NCI-H748 (cell line): ENCODE measurements at regions not wholly inside any gene's neighbourhood (a gene's known extent, or its start where the extent isn't known, plus 50 kb on each side); places are given as distances from the start of the nearest gene placed in this dataset.
"Not testable (repeated sequence)": the region's sequence is repeated elsewhere in the genome, so short reads cannot be mapped to it uniquely, and the experiment has no call there.

Experiments used
- DNase-seq: peaks from one replicate; lab custom pipeline; 2025; ENCODE audit not compliant: unreplicated experiment; lab: John Stamatoyannopoulos, UW

DNA sequence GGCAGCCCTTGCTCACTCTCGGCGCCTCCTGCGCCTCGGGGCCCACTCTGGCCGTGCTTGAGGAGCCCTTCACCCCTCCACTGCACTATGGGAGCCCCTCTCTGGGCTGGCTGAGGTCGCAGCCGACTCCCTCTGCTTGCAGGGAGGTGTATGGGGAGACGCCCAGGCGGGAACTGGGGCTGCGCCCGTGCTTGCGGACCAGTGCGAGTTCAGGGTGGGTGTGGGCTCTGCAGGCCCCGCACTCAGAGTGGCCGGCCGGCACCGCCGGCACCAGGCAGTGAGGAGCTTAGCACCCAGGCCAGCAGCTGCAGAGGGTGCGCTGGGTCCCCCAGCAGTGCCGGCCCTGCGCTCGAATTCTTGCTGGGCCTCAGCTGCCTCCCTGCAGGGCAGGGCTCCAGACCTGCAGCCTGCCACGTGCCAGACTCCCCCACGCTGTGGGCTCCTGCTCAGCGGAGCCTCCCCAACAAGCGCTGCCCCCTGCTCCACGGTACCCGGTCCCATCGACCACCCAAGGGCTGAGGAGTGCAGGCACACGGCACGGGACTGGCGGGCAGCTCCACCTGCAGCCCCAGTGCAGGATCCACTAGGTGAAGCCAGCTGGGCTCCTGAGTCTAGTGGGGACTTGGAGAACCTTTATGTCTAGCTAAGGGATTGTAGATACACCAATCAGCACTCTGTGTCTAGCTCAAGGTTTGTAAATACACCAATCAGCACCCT lies 54.0 kb upstream of the WWC2 start:
- not testable (repeated sequence) for DNase-seq

DNA sequence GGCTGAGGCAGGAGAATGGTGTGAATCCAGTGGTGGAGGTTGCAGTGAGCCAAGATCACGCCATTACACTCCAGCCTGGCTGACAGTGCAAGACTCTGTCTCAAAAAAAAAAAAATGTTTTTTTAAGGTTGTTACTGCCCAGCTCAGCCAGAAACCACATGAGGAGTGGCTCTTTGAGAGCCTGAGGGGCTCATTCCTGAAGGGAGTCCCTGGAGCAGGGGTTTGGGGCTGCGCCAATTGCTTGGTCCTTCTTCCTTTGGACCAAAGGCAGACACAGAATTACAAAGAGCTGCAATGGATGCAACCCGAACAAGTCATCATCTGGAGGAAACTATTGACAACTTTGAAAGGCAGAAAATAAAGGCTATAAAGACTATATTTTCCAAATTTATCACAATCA lies 60.6 kb upstream of the WWC2 start:
- DNase-seq = no peak

DNA sequence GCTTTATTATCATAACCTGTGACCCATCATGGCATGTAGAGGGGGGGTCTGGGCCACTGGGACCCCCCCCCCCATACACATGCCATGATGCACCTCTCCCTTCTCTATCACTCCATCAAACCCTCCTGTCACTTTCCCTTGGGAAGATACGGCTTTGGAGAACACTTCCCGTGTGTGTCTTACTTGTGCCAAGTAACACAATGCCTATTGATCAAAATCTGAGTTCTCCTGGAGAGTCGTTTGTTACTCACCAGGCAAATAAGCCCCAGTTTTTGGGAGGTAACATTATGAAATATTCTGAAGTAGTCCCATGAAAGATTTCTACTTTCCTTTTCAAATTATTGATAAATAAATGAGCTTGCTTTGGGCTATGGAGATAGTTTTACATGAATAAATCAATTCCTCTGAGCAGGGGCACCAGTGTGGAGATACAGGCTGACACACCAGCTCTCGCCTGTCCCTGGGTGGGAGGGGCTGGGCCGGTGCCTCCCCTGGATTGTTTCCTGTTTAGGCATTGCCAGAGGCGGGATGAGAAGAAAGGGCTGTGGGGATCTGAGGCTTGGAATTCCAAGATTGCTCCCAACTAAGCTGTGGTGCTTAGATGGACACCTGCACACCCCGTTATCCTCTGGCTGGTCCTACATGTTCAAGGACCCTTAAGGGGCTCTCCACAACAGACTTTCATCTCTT lies 63.2 kb upstream of the WWC2 start:
- DNase-seq = no peak

DNA sequence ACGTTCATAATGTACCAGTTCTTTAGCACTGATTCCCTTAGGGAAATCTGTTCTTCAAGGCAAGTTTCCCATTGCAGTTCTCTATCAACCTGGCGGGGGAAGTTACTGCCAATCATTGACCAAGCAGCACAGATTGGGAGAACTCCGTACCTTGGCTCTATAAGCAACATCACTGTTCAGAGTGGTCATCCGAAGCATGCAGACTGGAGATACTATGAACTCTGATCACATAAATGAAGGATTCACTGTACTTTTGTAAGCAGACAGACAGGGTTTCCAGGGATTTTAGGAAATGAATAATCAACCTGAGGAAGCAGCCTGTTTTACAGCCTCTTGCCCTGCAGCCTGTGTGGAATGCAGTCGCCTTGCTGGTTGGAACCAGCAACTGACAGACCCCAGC lies 63.8 kb upstream of the WWC2 start:
- no peak for DNase-seq

DNA sequence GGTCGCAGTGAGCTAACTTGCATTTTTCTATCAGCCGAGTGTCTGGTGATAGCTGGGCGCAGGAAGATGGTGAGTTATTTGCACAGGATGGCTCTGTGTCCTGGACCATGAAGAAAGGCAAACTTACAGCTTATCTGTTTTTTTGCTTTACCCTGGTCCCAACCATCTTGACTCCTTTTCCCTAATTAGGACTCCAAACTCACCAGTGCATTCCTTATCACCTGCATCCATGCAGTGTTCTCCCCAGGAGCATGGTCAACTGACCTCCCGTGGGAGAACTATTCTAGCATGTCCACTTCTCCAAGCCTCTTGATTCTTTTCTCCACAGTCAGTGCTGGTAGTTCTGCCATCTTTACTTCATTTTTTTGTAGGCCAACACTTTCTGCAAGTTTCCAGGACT lies 68.2 kb upstream of the WWC2 start:
- no peak for DNase-seq

DNA sequence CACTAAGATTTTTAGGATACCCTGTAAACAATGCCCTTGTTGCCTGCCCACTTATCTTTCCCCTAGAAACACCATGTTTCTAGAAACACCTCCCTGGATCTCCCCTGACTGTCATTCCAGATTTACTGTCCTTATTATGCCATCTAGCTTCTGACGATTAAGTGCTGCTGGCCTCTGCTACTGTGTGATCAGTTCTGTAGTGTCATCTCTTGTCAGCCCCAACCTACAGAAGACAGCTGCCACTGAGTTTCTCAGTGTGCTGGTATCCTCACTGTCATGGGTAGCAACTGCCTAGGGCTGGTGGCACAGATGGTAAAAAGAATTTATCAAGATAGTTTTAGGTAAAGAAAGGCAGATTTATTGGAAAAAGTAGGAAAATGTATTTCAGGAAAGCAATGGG lies 68.7 kb upstream of the WWC2 start:
- DNase-seq = no peak

DNA sequence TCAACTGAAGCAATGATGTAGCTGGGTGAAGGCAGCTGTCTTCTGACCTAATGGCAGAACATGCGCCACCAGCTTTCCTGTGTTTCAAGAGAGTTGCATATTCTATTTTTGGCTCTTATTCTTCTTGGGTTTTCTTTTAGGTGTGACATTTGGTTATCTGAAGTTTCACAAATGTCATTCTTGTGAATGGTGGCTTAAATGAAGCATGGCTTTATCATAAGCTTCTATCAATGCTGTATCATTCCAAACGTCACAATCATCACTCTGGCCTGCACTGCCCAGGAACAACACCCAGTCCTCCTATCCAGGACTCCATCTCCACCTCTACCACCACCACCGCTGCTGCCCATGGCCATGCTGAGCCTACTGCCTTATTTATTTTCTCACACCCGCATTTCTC lies 69.7 kb upstream of the WWC2 start:
- DNase-seq = no peak

DNA sequence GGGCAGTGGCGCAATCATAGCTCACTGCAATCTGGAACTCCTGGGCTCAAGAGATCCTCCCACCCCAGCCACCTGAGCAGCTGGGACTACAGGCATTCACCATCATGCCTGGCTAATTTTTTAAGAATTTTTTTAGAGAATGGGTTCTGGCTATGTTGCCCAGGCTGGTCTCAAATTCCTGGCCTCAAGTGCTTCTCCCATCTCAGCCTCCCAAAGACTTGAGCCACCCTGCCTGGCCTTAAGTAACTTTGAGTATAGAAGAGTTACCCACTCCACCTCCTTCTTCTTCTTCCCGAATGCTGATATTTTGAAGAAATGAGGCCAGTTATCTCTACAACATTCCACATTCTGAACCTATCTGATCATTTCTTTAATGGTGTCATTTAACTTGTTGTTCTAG lies 72.4 kb upstream of the WWC2 start:
- no peak for DNase-seq

DNA sequence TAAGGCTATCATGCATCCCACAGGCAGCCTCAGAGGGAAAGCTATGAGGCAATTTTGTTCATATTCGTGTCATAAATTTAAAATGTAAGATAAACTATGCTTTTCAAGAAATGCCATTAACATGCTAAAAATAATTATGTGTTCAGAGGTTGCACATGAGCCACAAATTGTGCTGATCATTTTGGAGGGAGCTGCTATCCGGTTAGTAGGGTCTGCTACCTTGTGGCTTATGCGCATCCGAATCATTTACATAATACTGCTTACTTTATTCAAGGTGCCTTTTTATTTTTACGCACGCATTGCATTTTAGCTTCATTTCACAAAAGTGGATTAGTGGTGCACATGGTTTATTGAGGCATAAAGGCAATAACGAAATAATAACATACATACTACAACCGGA lies 76.4 kb upstream of the WWC2 start:
- no peak for DNase-seq

DNA sequence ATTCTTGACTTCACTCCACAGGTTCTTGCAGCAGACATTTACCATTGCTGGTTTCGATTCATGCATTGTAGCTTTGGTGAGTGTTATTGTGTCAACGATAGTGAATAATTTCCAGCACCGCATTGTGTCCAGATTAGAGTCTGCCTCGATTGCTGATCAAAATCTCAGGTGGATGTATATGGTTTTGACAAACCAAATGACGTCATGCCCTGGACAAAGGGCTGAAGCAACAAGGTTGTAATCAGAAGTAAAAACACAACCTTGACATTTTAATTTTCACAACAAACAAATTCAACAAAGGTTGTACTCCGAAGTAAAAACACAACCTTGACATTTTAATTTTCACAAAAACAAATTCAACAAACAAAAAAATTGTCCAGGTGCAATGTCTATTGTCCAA lies 81.1 kb upstream of the WWC2 start:
- DNase-seq = peak; percentile 55

DNA sequence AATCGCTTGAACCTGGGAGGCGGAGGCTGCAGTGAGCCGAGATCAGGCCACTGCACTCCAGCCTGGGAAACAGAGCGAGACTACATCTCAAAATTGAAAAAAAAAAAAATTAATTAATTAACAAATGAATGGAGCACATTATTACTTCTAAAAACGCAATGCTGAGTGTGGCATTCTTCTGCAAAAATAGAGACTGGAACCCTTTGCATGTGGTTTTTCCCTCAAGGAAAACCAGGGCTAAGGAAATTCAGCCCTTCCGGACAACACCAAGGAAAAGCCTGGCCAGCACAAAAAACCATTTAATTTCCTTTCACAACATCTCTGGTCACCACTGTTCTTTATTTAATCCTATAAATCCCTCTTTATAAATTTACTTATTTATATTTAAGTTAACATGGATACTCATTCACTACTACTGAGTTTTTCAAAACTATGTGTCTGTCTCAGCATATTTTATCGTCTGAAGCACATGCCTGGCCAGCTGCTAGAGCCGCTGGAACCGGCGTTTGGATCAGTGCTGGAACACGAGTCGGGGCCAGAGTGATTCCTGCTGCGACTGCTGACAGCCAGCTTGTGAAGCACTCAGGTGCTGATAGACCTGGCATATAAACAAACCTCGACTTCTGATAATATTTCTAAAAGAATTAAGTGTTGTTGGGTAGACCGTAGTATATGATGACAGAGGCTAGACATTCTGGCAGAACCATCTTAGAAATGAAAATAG lies 84.5 kb upstream of the WWC2 start:
- no peak for DNase-seq

DNA sequence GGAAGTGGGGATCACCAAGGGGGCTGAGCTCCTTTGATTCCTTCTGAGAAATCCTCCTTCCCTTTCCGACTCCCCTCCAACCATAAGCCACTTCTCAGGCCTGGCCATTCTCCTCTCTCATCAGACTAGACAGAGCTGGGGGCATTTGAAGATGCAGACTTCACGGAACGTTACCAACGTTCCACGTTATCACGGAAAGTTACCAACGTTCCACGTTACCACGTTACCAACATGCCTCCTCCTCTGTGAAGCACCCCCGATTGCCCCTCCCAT lies 85.4 kb upstream of the WWC2 start:
- no peak for DNase-seq

DNA sequence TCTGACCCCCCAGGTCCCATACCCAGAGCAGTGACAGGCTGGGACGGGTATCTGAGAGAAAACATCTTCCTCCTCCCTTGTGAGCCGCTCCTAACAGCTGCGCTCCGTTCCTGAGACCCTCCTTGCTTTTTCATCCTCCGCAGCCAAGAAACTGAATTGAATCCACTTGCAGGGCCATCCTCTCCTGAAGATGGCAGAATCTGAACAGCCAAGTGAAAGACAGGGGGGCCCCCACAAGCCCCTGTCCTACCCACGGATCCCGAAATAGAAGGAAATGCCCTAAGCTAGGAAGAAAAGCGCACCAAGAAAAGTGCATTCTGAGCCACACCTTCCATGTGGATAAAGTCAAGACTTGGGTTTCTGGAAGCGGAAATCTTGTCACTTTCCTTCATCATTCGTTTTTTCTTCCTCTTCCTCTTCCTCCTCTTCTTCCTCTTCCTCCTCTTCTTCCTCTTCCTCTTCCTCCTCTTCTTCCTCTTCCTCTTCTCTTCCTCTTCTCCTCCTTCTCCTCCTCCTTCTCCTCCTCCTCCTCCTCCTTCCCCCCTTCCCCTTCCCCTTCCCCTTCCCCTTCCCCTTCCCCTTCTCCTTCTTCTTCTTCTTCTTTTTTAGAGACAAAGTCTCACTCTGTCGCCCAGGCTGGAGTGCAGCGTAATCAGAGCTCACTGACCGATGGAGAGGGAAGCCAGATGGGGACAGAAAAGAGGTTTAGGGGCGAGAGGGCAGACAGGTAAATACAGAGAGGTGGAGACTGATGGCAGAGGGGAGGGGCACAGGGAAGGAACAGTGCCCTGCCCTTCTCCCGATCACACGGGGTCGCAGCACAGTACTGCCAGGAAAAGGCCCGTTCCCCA lies 86.0 kb upstream of the WWC2 start:
- DNase-seq = no peak

DNA sequence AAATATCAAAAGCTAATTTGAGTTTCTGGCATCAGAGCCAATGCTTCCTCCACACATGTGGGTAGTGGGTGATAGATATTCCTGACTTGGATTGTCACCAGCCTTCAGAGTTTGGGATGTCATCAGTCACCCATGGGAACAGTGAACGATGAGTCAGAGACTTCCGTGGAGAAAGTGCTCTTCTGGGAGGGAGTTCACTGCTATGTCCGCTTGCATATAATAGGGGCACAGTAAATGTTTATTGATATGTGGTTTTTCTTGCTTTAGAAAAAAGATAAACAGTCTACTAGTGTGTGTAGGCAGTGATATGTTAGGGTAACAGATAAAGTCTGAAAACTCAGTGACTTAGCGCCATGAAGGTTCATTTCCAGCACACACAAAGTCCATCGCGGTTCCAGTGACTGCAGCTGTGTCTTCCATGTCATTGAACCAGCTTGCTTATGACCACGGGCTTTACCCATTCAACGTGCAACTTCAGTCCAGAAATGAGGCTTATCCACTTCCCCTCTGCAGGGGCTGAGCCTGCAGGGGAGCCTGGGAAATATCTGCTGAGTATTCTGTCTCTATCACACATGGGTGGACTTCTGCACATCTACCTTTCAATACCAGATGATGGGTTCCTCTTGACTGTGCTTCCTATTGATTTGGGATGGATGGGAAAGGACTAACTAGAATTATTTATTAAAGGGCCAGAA lies 87.7 kb upstream of the WWC2 start:
- DNase-seq = no peak

DNA sequence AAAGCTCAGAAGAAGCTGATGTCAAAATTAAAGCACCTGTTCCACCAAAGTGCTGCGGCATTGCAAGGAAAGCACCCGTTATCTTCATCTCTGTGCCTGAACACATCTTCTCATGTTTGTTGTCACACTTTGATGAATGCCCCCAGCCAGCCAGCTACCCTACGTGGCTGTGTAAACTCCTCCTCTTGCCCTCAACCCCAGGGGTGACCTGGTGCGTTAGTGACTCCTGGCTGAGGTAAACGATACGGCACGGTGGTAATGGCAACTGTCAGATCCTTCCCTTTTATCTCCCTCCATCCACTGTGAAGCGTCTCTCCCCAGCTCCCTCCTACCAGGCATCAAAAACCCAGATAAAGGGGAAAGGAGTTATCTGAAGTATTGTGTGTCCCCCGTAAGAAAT lies 90.6 kb upstream of the WWC2 start:
- DNase-seq = no peak

DNA sequence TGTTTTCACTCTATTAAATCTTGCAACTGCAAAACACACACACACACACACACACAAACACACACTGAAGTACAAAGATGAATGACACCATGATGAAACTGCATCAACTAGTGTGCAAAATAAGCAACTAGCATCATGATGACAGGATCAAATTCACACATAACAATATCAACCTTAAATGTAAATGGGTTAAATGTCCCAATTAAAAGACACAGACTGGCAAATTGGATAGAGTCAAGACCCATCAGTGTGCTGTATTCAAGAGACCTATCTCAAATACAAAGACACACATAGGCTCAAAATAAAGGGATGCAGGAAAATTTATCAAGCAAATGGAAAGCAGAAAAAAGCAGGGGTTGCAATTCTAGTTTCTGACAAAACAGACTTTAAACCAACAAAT lies 87.2 kb upstream of the DCTD start:
- not testable (repeated sequence) for DNase-seq

DNA sequence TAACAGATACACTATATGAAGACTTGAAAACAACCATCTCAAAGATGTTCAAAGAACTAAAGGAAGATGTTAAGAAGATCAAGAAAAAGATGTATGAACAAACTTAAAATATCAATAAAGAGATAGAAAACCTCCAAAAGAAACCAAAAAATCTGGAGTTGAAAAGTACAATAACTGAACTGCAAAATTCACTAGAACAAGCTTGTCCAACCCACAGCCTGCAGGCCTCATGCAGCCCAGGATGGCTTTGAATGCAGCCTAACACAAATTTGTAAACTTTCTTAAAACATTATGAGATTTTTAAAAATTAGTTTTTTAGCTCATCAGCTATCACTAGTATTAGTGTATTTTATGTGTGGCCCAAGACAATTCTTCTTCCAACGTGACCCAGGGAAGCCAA lies 77.0 kb upstream of the DCTD start:
- DNase-seq = no peak

DNA sequence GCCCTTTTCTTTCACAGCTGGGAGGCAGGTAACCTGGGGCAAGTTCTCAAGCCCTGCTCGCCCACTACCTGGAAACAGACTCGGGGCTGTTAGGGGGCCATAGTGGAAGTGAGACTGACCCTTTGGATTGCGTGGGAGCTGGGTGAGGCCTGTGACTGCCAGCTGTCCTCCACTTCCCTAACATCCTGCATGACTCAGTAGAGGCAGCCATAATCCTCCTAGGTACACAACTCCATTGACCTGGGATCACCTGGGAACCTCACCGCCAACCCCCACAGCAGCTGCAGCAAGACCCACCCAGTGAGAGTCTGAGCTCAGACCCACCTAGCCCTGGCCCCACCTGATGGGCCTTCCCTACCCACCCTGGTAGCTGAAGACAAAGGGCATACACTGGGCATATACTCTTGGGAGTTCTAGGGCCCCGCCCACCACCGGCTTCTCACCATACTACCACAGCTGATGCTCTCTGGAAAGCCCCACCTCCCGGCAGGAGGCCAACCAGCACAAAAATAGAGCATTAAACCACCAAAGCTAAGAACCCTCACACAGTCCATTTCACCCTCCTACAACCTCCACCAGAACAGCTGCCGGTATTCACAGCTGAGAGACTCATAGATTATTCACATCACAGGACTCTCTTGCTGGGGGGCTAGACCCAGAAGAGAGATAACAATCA lies 61.1 kb upstream of the DCTD start:
- DNase-seq = no peak

DNA sequence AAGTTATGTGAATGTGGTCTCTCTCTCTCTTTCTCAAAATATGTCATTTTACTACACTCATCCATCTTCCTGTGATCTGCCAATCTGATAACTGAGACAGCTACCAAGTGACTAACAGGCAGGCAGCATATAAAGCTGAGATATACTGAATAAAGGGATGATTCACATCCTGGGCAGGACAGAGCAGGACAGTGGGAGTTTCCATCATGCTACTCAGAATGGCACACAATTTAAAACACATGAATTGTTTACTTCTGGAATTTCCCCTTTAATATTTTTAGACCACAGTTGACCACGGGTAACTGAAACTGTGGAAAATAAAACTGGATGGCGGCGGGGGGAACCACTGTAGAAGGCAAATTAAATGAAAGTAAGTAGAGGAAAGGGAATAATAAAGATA lies 58.6 kb upstream of the DCTD start:
- DNase-seq = no peak

DNA sequence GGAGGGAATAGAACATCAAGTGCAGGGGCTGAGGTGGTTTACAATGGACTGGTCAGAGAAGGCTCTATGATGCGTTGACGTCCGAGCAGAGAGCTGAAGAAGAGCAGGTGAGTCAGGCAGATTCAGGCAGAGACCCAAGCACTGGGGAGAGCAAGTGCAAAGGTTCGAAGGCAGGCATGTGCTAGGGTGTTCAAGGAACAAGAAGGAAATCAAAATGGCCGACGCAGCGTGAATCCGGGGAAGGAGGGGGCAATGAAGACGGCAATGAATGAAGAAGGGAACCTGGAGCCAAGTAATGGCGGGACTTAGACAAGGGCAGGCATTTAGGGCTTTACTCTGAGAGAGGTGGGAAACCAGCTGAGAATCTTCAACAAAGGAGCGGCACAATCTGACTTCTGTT lies 56.8 kb upstream of the DCTD start:
- DNase-seq = no peak

DNA sequence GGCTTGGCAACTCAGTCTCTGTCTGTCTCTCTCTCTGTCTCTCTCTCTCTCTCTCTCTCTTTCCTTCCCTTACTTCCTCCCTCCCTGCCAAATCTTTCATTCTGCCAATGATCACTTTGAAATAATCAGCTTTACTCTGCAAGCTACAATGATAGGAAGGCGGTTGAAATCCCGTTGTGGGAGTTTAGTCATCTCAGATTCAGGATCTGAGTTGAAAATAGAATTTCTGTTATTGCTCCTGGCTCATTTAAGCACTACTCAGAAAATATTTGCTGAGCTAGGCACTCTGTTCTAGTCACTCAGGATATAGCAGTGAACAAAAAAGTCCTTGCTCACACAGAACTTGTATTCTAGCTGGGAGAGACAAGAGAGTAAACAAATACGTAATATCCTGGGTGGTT lies 56.3 kb upstream of the DCTD start:
- DNase-seq = no peak
